22Rv1 (cell line): ENCODE measurements at regions not wholly inside any gene's neighbourhood (a gene's known extent, or its start where the extent isn't known, plus 50 kb on each side); places are given as distances from the start of the nearest gene placed in this dataset.

Experiments
- H3K27ac ChIP-seq: fragments of 450-650 bp; 2 replicates; pipeline ENCODE4 v1.5.1; 2017
- CTCF ChIP-seq: fragments of 450-650 bp; IDR thresholded peaks from 2 replicates; pipeline ENCODE4 v1.5.1; 2017; ENCODE audit warnings: mild to moderate bottlenecking
- ZFX ChIP-seq: fragments of 450-650 bp; IDR thresholded peaks from 2 replicates; pipeline ENCODE4 v1.6.1; 2017; ENCODE audit warnings: antibody characterized with exemption, borderline replicate concordance

DNA sequence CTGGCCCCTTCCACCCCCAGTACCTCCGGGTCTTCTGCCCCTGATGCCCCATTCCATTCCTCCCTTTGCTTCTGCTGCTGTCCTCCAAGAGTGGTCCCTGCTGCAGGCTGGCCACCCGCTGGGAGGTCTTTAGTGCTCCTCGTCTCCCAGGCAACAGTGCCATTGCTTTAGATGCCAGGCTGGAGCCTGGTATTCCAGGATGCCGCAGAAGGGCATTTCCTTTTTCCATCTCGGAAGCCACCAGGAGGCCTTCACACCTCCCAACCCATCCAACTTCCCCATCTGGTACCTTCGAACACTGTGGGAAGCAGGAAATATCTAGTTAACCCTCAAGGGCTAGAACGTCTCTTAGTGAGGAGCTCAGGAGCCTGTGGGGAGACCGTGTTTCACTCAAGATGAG is 92.9 kb upstream of the DUSP5 start:
- TF ChIP-seq ZFX (no peak), CTCF (no peak)
- no peak overlapping the region for H3K27ac ChIP-seq

DNA sequence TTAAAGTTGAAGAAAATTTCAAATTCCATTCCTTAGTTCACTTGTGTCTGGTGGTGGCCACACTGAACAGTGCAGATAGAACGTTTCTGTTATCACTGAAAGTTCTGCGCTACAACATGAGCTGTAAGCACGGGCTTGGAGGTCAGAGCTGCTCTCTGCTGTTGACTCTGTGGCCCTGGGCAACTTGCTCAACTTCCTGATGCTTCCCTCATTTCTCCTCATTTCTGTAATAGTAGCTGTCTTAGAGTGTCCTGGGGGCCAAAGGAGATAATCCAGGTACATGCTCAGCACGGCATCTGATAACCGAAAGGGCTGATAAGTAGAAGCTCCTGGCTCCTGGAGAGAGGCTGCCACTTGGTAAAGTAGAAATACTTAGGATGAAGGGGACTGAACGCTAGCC is 92.3 kb upstream of the DUSP5 start:
- no peak for TF ChIP-seq ZFX
- no peak for TF ChIP-seq CTCF
- no peak overlapping the region for H3K27ac ChIP-seq

GRCh38 chr10:110407301-110408170 is 90.2 kb upstream of the DUSP5 start:
- no peak overlapping the region for H3K27ac ChIP-seq
- TF ChIP-seq ZFX: no peak
- no peak for TF ChIP-seq CTCF

DNA sequence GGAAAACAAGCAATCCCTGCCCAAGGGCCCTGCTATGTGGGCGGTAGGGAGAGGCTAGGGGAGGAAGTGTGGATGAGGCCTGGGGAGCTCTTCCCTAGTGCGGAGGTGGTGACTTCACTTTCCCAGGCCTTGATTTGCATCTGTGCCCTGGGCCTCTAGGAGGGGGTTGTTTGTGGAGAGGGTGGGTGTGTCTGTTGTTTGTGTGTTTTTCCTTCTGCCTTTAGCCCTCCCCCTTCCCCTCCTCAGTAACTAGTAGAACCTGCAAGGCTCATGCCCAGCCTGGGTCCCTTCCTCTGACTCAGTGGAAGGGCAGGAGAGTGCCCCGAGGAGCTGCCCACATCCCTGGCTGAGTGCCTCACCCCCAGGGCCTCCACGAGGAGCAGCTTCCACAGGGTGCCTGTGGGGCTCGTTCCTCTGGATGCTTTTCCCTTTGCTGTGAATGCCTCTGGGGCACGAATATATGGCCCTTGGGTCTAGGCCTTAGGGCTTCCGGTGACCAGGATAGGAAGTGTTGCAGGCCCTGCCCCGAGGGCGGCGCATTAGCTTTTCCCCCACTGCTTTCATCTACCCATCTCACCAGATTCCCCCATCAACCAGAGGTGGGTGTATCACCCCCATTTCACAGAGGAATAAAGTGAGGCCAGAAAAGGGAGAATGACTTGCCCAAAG is 89.4 kb upstream of the DUSP5 start:
- TF ChIP-seq CTCF (no peak), ZFX (no peak)
- no peak overlapping the region for H3K27ac ChIP-seq

DNA sequence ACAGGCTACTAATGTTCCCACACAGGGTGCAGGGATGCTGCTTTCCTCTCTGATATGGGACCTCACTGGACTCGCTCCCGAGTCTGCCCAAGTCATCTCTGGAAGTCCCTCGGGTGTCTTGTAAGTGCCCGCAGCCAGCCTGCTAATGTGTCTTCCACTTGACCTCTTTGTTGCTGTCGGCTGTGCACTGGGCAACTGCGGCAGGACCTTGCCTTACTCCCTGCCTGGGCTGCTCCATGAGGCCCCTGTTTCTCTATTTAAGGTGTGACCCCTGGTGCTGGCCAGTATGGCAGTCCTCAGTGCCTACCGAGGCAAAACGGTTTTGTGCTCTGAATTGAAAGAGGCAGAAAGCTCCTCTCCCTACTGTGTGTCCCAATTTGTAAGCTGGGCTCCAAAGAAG is 88.8 kb upstream of the DUSP5 start:
- TF ChIP-seq ZFX (no peak), CTCF (no peak)
- no peak overlapping the region for H3K27ac ChIP-seq

DNA sequence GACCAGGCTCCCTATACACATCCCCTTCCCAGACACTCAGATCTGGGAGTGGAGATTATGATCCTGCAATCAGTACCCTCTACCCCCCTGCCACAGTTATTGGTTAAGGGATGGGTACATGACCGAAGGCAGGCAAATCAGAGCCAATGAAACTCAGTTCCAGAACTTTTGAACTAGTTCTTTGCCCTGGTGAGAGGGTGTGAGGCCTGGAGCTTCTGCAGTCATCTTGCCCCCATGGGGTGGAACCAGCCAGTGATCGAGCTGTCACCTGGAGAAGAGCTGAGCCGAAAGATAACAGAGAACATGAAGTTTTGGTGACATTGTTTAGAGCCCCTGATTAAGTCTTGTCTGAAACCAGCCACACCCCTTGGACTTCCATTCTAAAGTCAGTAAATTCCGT is 88.2 kb upstream of the DUSP5 start:
- TF ChIP-seq ZFX: no peak
- no peak for TF ChIP-seq CTCF
- no peak overlapping the region for H3K27ac ChIP-seq

- TF ChIP-seq CTCF (no peak), ZFX (no peak)
- no peak overlapping the region for H3K27ac ChIP-seq
These were observed 87.8 kb upstream of the DUSP5 start for GRCh38 chr10:110409926-110410325.
